Prostate gland (tissue), 2 donors: ENCODE measurements at regions not wholly inside any gene's neighbourhood (a gene's known extent, or its start where the extent isn't known, plus 50 kb on each side); places are given as distances from the start of the nearest gene placed in this dataset.

ENCODE experiments used
- POLR2A ChIP-seq: fragments of 450-650 bp; IDR thresholded peaks from one replicate; pipeline ENCODE4 v1.6.1; 2016; ENCODE audit warnings: antibody characterized with exemption, mild to moderate bottlenecking
- POLR2AphosphoS5 ChIP-seq: sonication (generic); formaldehyde crosslinking; IDR thresholded peaks from one replicate; pipeline ENCODE4 v1.6.1; 2017; ENCODE audit warnings: antibody characterized with exemption
- TF ChIP-seq, protein P1 (sequence below), 4 experiments: fragments of 200-600 bp in 2 of 4; fragments of 450-650 bp in 2 of 4; sonication (generic) in 2 of 4; IDR thresholded peaks; 1 replicate in 3 of 4; 2 replicates in 1 of 4; pipeline ENCODE4 v1.5.1; 2016 to 2019; ENCODE audit warnings: antibody characterized with exemption in 4 of 4, mild to moderate bottlenecking in 2 of 4, moderate library complexity in 2 of 4

DNA sequence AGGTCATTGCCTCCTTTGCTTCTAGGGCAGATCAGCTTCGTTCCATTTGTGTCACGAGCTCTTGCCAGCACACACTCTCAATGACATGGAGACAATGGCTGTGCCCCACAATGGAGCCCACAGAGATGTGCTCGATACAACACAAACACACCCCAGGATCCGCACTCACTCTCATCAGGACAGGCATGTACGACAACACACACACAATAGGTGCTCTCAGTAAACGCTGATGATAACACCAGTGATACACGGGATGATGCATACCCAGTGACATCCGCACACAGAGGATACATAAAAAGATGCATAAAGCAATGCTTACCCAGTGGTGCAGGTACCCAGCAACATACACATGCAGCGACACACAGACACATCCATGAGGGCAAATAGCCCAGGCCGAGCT is 61.2 kb upstream of the LBX1 start:
- no peak for TF ChIP-seq POLR2AphosphoS5
- TF ChIP-seq, protein P1, sequence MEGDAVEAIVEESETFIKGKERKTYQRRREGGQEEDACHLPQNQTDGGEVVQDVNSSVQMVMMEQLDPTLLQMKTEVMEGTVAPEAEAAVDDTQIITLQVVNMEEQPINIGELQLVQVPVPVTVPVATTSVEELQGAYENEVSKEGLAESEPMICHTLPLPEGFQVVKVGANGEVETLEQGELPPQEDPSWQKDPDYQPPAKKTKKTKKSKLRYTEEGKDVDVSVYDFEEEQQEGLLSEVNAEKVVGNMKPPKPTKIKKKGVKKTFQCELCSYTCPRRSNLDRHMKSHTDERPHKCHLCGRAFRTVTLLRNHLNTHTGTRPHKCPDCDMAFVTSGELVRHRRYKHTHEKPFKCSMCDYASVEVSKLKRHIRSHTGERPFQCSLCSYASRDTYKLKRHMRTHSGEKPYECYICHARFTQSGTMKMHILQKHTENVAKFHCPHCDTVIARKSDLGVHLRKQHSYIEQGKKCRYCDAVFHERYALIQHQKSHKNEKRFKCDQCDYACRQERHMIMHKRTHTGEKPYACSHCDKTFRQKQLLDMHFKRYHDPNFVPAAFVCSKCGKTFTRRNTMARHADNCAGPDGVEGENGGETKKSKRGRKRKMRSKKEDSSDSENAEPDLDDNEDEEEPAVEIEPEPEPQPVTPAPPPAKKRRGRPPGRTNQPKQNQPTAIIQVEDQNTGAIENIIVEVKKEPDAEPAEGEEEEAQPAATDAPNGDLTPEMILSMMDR (IDR thresholded peaks at IDR 0.05) = no peak
- no peak for TF ChIP-seq POLR2A
